RWPE2 (cell line): ENCODE measurements at regions not wholly inside any gene's neighbourhood (a gene's known extent, or its start where the extent isn't known, plus 50 kb on each side); places are given as distances from the start of the nearest gene placed in this dataset.

Source experiments
- ATAC-seq: fragments of 200-7000 bp; cut with Tn5 transposase; 3 replicates; pipeline ENCODE4 v1.9.1; 2021; ENCODE audit warnings: low read depth
- DNase-seq: peaks from one replicate; pipeline ENCODE4 v3.0.0-alpha.2; 2020; ENCODE audit warnings: low spot score
- H3K27ac ChIP-seq: fragments of 450-650 bp; 2 replicates; pipeline ENCODE4 v1.5.1; 2017; ENCODE audit warnings: mild to moderate bottlenecking; ENCODE audit not compliant: poor library complexity, severe bottlenecking
- H3K27me3 ChIP-seq: fragments of 250-450 bp; sonication (Bioruptor Pico); 2 replicates; pipeline ENCODE4 v1.5.1; 2021; ENCODE audit warnings: mild to moderate bottlenecking, moderate library complexity; ENCODE audit not compliant: insufficient read depth, poor library complexity, severe bottlenecking
- H3K36me3 ChIP-seq: fragments of 250-450 bp; sonication (Bioruptor Pico); 2 replicates; pipeline ENCODE4 v1.5.1; 2020; ENCODE audit warnings: low read depth, mild to moderate bottlenecking, moderate library complexity
- H3K4me1 ChIP-seq: fragments of 250-450 bp; sonication (Bioruptor Pico); 2 replicates; pipeline ENCODE4 v1.5.1; 2021; ENCODE audit warnings: mild to moderate bottlenecking, moderate library complexity; ENCODE audit not compliant: insufficient read depth, poor library complexity, severe bottlenecking
- H3K4me3 ChIP-seq: fragments of 250-450 bp; sonication (Bioruptor Pico); 2 replicates; pipeline ENCODE4 v1.5.1; 2021; ENCODE audit warnings: mild to moderate bottlenecking, moderate library complexity; ENCODE audit not compliant: severe bottlenecking
- H3K9me3 ChIP-seq: fragments of 250-450 bp; sonication (Bioruptor Pico); 2 replicates; pipeline ENCODE4 v1.5.1; 2021; ENCODE audit warnings: mild to moderate bottlenecking, moderate library complexity; ENCODE audit not compliant: severe bottlenecking
- CTCF ChIP-seq: fragments of 450-650 bp; IDR thresholded peaks from one replicate; pipeline ENCODE4 v1.5.1; 2017; ENCODE audit warnings: mild to moderate bottlenecking, moderate library complexity; ENCODE audit not compliant: poor library complexity, severe bottlenecking

DNA sequence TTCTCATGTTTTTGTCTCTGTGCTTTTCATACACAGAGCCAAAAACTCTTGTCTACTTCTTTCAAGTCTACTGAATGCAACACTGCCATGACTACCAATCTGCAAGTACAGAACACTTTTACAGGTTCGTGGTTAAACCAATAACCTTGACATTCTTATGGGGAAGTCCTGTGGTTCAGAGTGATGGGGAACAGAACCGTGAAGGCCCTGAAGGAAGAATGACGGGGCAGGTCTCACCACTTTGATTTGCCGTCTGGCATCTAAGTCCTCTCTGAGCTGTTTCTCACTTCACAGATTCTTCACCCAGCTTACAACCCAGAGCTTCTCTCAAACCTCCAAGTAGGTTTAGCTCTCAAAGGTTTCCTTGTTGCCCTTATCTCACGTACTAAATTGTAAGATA lies 117.5 kb upstream of the SNTG2 start:
- DNase-seq (no peak), ATAC-seq (no peak)
- H3K27ac ChIP-seq: no peak overlapping the region
- no peaks in the 10 kb centered on the region for H3K4me1 ChIP-seq
- no peak overlapping the region for H3K4me3 ChIP-seq
- no peaks in the 10 kb centered on the region for H3K36me3 ChIP-seq
- H3K27me3 ChIP-seq: no peaks in the 10 kb centered on the region
- H3K9me3 ChIP-seq: no peaks in the 10 kb centered on the region
- no peak for TF ChIP-seq CTCF

- no peak for TF ChIP-seq CTCF
- DNase-seq (no peak), ATAC-seq (no peak)
- Histone ChIP-seq H3K4me3 (no peak overlapping the region), H3K27me3 (no peaks in the 10 kb centered on the region), H3K9me3 (no peaks in the 10 kb centered on the region), H3K36me3 (no peaks in the 10 kb centered on the region), H3K27ac (no peak overlapping the region), H3K4me1 (no peaks in the 10 kb centered on the region)
These were observed 118.0 kb upstream of the SNTG2 start for GRCh38 chr2:832635-833034.

DNA sequence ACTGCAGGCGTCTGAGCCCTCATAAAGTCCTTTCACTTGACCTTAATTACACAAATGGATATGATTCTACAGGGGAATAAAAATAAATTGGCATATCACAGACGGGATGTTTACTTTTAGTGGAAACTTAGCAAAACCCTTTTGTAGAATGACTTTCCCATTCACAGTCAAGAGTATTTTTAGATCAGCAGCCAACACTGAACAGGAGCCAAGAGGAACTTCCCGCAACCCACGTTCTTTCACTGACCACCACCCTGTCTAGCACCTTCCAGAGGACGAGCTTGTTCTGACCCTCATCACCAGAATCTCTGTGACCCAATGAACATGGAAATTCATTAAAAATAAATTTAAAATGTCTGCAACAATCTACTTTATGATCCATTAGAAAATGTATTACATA lies 119.0 kb upstream of the SNTG2 start:
- DNase-seq: no peak
- TF ChIP-seq CTCF: no peak
- no peak overlapping the region for H3K4me3 ChIP-seq
- no peak overlapping the region for H3K27ac ChIP-seq
- no peaks in the 10 kb centered on the region for H3K9me3 ChIP-seq
- no peaks in the 10 kb centered on the region for H3K4me1 ChIP-seq
- H3K36me3 ChIP-seq: no peaks in the 10 kb centered on the region
- H3K27me3 ChIP-seq: no peaks in the 10 kb centered on the region
- ATAC-seq: no peak

DNA sequence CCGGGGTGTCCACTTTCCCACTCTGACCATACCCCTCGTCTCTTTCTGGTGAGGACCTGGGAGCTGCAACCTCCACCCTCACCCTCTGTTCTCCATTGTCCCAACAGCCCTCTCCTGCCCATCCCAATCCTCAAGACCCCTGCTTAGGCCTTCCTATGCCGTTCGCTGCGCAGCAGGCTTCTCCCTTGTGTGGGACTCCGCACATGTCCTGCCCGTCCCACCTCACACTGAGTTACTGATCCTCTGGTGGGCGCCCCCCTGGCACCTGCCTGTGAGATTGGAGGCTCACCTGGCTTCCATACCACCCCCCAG lies 119.5 kb upstream of the SNTG2 start:
- ATAC-seq: no peak
- DNase-seq: no peak
- no peaks in the 10 kb centered on the region for H3K36me3 ChIP-seq
- no peaks in the 10 kb centered on the region for H3K9me3 ChIP-seq
- no peak overlapping the region for H3K27ac ChIP-seq
- no peak for TF ChIP-seq CTCF
- H3K27me3 ChIP-seq: no peaks in the 10 kb centered on the region
- H3K4me1 ChIP-seq: no peaks in the 10 kb centered on the region
- H3K4me3 ChIP-seq: no peak overlapping the region

DNA sequence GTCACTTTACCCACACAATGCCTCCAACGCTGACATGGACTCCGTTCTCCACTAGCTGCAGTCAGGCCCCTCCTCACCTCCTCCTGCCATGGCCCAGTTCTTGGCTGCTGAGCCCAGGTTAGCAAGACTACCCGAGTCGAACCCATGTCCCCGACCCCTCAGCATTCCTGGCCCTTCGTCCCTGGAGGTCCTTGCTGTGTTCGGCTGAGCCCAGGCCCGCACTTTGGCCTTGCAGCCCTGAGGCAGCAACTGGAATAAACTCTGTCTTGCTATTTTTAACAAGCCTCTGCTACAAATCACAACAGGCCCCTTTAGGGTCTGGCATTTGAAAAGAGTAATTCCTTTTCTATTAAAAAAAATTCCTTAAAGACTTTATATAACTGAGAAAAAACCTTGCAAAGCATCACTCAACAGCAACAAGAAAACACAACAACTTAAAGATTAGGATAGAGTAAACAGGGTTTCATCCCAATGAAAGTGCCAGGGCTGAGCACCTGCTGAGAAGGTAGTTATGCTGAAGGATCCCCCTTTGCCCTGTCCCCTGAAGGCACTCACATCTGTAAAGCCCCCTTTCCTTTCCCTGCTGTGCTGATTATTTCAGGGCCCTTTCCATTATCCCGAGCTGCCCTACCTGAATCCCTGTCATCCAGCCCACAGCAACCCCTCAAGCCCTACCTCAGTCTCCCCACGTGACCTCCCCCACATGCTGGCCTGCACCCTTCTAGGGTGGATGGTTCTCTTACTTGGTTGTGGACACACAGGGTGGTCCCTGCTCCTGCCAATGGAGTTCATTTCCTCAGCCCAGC lies 120.0 kb upstream of the SNTG2 start:
- Histone ChIP-seq H3K27me3 (no peaks in the 10 kb centered on the region), H3K27ac (no peak overlapping the region), H3K4me1 (no peaks in the 10 kb centered on the region), H3K9me3 (no peaks in the 10 kb centered on the region), H3K36me3 (no peaks in the 10 kb centered on the region), H3K4me3 (no peak overlapping the region)
- ATAC-seq (no peak), DNase-seq (no peak)
- TF ChIP-seq CTCF: no peak
